ENCODE measurements at regions not wholly inside any gene's neighbourhood (a gene's known extent, or its start where the extent isn't known, plus 50 kb on each side); places are given as distances from the start of the nearest gene placed in this dataset.
"Not testable (repeated sequence)": the region's sequence is repeated elsewhere in the genome, so short reads cannot be mapped to it uniquely, and the experiment has no call there.

- not testable (repeated sequence) for TF ChIP-seq POLR2AphosphoS5, CTCF, POLR2A, EP300 (IDR thresholded peaks at IDR 0.05)
Observed at GRCh38 chr11:89616161-89616560, 93.9 kb upstream of the TRIM77 start.
